HG03439 (cell line): ENCODE measurements at regions not wholly inside any gene's neighbourhood (a gene's known extent, or its start where the extent isn't known, plus 50 kb on each side); places are given as distances from the start of the nearest gene placed in this dataset.
A peak's percentile ranks its signal among the peaks of the same experiment; 100 is the strongest.

Source experiments
- ATAC-seq: cut with Tn5 transposase; IDR thresholded peaks from one replicate; pipeline ENCODE4 v1.9.1; 2021; ENCODE audit warnings: mild to moderate bottlenecking, moderate library complexity; ENCODE audit not compliant: unreplicated experiment

GRCh38 chr14:34069854-34070582, 119.1 kb upstream of the EGLN3 start:
- no peak for ATAC-seq

GRCh38 chr14:34067587-34067986, 116.7 kb upstream of the EGLN3 start:
- no peak for ATAC-seq

- no peak for ATAC-seq
These were observed 115.0 kb upstream of the EGLN3 start for GRCh38 chr14:34065690-34066391.

GRCh38 chr14:34065236-34065635, 114.4 kb upstream of the EGLN3 start:
- ATAC-seq: no peak

GRCh38 chr14:34064349-34064748, 113.5 kb upstream of the EGLN3 start:
- ATAC-seq: no peak

GRCh38 chr14:34063470-34064164, 112.7 kb upstream of the EGLN3 start:
- no peak for ATAC-seq

GRCh38 chr14:34063042-34063441, 112.2 kb upstream of the EGLN3 start:
- ATAC-seq: no peak

GRCh38 chr14:34062353-34062973, 111.6 kb upstream of the EGLN3 start:
- no peak for ATAC-seq

GRCh38 chr14:34060651-34060999, 109.8 kb upstream of the EGLN3 start:
- ATAC-seq: no peak

- peak; percentile 68 for ATAC-seq
These were observed 109.2 kb upstream of the EGLN3 start for GRCh38 chr14:34059925-34060650.

- ATAC-seq: no peak
These were observed 108.4 kb upstream of the EGLN3 start for GRCh38 chr14:34059037-34059924.

- ATAC-seq: no peak
These were observed 107.6 kb upstream of the EGLN3 start for GRCh38 chr14:34058510-34058909.

- ATAC-seq: no peak
These were observed 105.2 kb upstream of the EGLN3 start for GRCh38 chr14:34056046-34056445.

- ATAC-seq: no peak
These were observed 104.5 kb upstream of the EGLN3 start for GRCh38 chr14:34055157-34055950.

- no peak for ATAC-seq
These were observed 102.8 kb upstream of the EGLN3 start for GRCh38 chr14:34053666-34054065.

GRCh38 chr14:34052658-34053014, 101.8 kb upstream of the EGLN3 start:
- no peak for ATAC-seq

GRCh38 chr14:34051966-34052657, 101.2 kb upstream of the EGLN3 start:
- ATAC-seq: peak; percentile 57

- no peak for ATAC-seq
These were observed 99.7 kb upstream of the EGLN3 start for GRCh38 chr14:34050606-34051005.

- no peak for ATAC-seq
These were observed 98.9 kb upstream of the EGLN3 start for GRCh38 chr14:34049790-34050189.
